ENCODE measurements at regions not wholly inside any gene's neighbourhood (a gene's known extent, or its start where the extent isn't known, plus 50 kb on each side); places are given as distances from the start of the nearest gene placed in this dataset.
"Not testable (repeated sequence)": the region's sequence is repeated elsewhere in the genome, so short reads cannot be mapped to it uniquely, and the experiment has no call there.

GRCh38 chr14:50032462-50033167 lies 83.8 kb downstream of the VCPKMT start:
- TF ChIP-seq, protein P1, sequence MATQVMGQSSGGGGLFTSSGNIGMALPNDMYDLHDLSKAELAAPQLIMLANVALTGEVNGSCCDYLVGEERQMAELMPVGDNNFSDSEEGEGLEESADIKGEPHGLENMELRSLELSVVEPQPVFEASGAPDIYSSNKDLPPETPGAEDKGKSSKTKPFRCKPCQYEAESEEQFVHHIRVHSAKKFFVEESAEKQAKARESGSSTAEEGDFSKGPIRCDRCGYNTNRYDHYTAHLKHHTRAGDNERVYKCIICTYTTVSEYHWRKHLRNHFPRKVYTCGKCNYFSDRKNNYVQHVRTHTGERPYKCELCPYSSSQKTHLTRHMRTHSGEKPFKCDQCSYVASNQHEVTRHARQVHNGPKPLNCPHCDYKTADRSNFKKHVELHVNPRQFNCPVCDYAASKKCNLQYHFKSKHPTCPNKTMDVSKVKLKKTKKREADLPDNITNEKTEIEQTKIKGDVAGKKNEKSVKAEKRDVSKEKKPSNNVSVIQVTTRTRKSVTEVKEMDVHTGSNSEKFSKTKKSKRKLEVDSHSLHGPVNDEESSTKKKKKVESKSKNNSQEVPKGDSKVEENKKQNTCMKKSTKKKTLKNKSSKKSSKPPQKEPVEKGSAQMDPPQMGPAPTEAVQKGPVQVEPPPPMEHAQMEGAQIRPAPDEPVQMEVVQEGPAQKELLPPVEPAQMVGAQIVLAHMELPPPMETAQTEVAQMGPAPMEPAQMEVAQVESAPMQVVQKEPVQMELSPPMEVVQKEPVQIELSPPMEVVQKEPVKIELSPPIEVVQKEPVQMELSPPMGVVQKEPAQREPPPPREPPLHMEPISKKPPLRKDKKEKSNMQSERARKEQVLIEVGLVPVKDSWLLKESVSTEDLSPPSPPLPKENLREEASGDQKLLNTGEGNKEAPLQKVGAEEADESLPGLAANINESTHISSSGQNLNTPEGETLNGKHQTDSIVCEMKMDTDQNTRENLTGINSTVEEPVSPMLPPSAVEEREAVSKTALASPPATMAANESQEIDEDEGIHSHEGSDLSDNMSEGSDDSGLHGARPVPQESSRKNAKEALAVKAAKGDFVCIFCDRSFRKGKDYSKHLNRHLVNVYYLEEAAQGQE (IDR thresholded peaks at IDR 0.05; ENCODE audit: low read depth) = not testable (repeated sequence)
- TF ChIP-seq EZH2 (IDR thresholded peaks at IDR 0.05); FOSL1 (IDR thresholded peaks at IDR 0.05; ENCODE audit: low read depth); POLR2AphosphoS5 (IDR thresholded peaks at IDR 0.05; ENCODE audit: low read depth, low read length); POLR2A (IDR thresholded peaks at IDR 0.05; ENCODE audit: borderline replicate concordance, extremely low read depth, insufficient read depth, insufficient read length); ZFX (IDR thresholded peaks at IDR 0.05); RAD21 (IDR thresholded peaks at IDR 0.05; ENCODE audit: low read depth): not testable (repeated sequence)
- TF ChIP-seq, protein P2, sequence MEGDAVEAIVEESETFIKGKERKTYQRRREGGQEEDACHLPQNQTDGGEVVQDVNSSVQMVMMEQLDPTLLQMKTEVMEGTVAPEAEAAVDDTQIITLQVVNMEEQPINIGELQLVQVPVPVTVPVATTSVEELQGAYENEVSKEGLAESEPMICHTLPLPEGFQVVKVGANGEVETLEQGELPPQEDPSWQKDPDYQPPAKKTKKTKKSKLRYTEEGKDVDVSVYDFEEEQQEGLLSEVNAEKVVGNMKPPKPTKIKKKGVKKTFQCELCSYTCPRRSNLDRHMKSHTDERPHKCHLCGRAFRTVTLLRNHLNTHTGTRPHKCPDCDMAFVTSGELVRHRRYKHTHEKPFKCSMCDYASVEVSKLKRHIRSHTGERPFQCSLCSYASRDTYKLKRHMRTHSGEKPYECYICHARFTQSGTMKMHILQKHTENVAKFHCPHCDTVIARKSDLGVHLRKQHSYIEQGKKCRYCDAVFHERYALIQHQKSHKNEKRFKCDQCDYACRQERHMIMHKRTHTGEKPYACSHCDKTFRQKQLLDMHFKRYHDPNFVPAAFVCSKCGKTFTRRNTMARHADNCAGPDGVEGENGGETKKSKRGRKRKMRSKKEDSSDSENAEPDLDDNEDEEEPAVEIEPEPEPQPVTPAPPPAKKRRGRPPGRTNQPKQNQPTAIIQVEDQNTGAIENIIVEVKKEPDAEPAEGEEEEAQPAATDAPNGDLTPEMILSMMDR (IDR thresholded peaks at IDR 0.05 in 2 of 3, conservative IDR thresholded peaks at IDR 0.05 in 1 of 3; ENCODE audit: borderline replicate concordance in 1 of 3, insufficient read depth in 1 of 3, low read depth in 2 of 3, low read length in 2 of 3) = not testable (repeated sequence)
